Left forelimb (tissue), 1 donor: ENCODE measurements at regions not wholly inside any gene's neighbourhood (a gene's known extent, or its start where the extent isn't known, plus 50 kb on each side); places are given as distances from the start of the nearest gene placed in this dataset.

Experiments used
- DNase-seq: peaks from one replicate; pipeline ENCODE4 v3.0.0-alpha.2; 2018; ENCODE audit warnings: low spot score

DNA sequence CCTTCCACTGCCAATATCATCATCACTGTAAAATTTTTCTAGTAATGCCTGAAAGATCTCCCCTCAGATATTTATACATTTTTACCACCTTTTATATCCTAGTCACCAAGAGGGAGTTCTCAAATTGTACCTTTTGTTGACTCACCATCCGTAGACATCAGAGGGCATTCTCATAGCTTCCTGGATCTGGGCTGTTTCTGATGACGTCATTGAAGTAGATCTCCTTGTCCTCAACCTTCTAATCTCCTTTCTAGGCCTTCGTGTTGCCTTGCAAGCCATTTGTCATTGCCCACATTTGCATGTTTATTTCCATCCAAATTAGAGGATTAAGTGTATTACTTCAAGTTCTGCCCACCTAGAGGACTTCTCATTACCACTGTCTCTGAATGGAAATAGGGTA lies 193.4 kb upstream of the NRXN1 start:
- no peak for DNase-seq

DNA sequence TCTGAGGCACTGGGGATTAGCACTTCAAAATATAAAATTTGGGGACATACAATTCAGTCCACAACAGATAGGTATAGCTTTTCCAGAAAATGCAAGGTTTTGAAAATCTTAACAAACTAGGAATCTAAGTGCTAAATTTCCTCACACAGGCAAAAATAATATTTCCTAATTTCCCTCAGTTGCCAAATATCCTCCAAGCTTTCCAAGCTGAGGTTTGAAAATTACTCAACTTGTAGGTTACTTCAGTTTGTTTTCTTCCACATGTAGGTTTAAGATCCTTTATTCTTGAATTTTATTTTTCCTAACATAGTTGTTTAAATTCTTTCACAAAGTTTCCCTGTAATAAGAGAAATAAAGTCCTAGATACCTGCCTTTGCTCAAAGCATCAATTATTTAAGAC lies 192.9 kb upstream of the NRXN1 start:
- no peak for DNase-seq

DNA sequence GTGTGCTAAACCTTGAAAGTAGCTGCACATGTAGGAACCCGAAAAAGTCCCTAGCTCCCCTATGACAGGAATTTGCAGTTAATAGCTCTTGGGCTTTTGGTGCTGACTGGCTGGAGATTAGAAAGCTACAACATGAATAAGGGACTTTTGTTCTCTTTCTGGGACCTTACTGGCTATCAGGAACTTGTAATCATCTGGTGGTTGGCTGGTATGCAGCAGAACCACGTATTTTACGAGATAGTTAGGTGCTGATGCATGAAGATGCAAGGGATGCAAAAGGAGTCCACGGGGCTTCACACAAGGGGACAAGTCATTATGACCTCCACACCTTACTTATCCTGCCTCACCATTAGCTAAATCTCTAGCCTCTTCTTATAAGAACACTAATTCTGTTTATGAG lies 190.2 kb upstream of the NRXN1 start:
- no peak for DNase-seq

DNA sequence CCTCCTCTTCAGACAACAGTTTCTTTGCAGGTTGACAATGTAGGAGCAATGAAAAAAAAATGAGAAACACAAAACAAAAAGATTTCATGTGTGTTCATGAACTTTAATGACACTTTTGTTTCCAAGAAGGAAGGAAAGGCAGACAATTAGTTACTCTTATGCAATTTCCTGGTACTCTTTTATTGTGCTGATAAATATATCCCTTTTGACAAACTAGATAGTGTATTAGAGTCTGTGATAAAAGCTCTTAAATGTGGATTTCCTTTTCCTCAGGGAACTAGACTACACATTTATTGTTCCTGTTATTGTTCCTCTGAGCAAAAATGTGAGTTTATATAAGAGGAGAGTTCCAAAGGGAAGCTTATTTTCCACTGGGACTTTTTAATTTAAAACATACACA lies 188.7 kb upstream of the NRXN1 start:
- no peak for DNase-seq

DNA sequence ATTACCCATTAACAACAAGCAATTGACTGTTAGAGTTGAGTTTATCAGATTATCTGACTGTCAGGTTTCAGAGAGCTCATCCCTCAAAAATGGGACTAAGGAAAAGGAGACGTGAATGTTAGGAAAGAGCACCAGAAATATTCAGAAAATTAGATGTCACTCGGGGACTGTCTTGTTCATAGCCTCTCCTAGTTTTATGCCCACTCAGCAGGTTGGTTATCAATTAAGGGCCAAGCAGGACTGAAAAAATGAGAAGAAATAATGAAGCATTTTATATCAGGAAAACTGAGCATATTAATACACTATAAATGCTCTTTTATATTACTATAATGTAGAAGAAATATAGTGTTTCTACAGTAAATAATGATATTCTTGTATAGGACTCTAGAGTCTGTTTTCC lies 188.1 kb upstream of the NRXN1 start:
- DNase-seq = no peak

DNA sequence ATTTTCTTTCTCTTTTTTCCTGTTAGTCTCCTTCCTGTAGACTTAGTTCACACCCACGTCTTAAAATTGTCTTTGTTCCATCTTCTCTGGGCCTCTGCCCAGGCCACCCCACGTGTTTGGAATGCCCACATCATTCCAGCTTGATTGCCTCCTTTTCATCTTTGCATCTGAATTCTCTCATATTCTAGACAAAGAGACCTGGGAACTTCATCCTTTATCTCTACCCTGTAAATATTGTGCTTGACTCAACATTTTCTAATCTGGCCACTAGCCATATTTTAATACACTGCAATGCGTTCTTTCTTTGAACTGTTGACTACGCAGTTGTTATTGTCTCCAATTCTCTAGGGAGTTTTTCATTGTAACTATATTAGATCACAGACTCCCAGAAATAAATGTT lies 187.5 kb upstream of the NRXN1 start:
- no peak for DNase-seq

DNA sequence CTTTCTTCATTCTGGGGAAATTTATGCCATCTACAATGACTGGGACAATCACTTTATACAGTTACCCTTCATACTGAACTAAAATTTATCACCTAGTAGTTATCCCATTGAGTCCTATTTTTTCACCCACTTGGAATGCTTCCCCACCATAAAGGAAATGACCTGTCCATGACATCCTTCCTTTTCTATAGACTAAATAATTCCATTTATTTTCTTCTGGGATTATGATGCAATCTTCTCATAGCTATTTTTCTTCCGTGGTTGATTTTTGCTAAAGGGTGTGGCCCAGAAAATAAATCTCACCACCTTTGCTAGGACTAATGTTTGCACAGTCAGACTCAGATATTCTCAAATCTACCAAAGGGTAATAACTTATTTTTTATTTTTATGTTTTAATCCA lies 186.1 kb upstream of the NRXN1 start:
- no peak for DNase-seq

DNA sequence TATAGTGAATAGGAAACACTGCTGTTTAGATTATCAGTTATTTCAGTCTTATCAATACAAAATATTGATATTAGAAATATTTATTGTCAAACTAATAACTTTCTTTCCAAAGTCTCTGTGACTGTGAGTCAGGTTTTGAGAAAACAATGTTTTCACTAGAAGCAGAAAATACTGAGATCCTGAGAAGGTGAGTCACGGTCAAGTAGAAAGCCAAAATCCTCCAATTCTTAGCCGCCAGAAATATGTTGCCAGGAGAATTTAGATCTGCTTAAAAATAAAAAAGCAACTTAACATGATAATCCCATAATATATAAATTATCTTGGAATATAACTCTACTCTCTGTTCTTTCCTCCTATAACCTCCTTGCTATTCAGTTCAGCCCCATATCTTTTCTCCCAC lies 181.9 kb upstream of the NRXN1 start:
- DNase-seq = no peak

DNA sequence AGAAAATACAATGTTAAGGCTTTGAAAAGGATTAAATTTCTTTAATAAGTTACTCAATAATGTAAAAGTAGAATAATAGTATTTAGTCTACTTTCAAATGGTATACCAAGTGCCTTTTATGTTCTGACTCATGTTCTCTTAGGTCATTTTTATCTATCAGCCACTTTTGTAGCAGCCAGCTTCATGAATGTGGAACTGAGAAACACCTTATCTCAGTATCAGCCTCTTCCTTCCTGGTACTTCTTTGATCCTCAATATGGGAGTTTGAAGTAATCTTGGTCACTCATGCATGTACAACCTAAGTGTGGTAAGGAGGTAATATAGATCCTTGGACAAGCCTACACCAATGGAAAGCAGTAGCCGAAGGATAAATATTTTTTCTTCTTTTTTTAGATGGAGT lies 180.4 kb upstream of the NRXN1 start:
- no peak for DNase-seq

DNA sequence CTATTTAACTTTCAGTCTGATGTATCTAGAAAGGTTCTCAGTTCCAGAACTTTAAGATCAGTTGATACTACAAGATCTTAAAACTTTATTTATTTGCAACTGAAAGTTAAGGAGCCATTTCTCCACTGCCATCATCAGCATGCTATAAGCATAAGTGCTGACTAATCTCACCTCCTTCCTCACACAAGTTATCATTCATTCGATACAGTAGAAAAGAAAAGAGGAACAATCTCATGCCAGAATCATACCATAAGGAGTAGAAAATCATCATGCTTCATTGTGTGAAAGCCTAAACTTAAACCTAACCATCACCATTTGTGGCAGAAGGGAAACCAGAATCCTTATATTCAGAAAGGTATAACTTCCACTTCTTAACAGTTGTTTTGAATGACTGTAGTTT lies 176.6 kb upstream of the NRXN1 start:
- DNase-seq = no peak

DNA sequence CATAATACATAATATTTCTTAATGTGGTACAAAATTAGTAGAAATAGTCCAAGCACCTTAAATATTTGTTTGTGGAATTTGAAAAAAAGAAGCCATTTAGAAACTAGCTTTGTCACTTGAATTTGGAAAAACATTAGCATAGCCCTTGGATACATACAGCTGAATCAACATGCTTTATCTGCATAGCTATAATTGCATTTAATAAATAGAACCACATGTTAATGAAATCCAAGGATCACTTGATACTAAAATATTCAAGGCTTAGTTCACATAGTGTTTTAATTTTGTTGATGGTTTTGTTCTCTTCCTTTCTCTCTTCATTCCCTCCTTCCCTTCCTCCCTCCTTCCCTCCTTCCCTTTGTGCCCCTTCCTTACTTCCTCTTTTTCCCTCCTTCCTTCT lies 169.4 kb upstream of the NRXN1 start:
- no peak for DNase-seq

DNA sequence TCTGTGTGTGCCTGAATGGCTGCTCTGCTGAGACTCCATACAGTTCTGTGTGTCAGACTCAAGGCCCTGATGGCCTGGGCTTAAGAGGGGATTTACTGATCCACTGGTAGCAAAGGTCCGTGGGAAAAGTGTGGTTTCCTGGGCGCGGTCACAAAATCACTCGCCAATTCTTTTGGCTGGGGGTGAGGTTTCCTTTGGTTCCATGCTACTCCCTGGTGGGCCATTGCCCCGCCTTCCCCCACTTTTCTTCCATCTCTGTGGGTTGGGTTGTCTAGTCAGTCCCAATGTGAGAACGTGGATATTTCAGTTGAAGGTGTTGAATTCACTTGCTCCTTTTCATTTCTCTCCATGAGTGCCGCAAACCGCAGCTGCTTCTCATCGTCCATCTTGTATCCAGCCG lies 162.7 kb upstream of the NRXN1 start:
- no peak for DNase-seq

DNA sequence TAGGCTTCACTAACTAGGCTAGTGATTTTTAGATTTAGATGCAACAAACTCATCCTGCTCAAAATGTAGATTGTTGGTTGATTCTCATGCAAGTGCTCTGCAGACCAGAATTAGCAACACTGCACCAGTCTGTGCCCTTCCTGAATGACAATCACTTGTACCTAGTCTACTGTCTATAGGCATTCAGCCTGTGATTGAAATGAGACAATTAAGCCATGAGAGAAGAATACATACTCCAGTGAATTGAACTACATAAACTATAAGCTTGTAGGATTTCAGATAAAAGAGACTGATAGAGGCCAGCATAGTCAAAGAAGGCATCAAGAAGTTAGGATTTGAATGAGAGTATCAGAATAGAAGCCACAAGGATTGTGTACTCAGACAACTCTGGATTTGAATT lies 138.3 kb upstream of the NRXN1 start:
- DNase-seq = no peak

DNA sequence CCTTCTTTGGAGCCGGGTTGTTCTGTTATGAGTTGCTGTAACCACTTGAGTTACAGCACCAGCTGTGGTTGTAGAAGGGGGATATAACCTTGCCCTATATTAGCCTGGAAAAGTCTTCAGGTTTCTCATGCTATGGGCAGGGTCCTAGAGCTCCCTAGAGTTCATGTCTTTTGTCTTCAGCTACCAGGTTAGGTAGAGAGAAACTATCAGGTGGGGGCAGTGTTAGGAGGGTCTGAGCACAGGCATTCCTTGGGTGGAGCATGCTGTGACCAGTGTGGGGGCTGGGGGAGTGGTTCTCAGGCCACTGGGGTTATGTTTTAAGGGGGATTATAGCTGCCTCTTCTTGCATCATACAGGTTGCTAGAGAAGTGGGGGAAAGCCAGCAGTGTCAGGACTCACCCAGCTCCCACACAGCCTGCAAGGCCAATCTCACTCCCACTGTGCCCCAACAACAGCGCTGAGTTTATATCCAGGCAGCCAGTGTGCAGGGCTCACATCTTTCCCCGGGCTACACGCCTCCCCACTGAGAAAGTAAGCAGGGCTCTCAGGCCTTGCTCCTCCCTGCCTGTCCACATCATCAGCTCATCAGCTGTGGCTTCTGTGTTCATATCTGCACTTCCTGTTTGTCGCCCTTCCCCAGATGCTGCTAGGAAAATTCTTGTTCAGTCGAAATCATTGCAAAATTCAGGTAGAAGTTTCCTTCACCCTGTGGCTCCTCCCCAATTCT lies 133.8 kb upstream of the NRXN1 start:
- no peak for DNase-seq

DNA sequence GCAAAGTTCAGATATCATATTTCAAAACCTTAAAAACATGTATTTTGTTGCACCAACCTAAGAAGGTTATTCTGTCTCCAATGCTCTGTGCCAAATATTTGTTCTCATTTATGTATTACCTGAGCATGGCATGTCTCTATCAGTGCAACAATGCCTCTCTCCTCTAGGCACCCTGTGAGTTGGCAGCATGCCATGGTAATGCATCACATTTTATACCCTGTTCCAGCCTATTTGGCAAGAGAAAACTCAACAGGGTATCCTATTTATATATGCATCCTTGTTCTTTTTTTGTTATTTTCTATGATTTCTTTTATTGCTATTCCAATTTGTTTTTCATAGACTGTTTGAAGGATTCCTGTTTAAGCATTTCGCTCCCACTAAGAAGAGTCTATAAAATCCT lies 126.3 kb upstream of the NRXN1 start:
- no peak for DNase-seq

DNA sequence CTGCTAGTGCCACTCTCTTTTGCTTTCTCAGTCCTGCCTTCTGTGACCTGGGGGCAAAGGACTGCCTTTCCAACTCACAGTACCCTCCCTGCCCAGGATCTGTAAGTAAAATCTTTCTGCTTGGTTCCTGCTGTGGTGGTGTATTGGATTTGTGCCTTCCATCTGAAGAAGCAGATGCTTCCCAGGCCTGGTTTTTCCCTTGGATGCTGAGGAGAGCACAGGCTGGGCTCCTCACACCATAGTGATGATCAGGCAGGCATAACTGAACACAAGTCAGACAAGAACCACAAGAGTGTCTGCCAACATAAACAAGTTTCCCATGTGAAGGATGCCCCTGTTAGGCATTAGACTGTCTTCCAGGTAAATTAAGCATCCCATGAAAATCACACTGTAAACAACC lies 121.3 kb upstream of the NRXN1 start:
- no peak for DNase-seq

DNA sequence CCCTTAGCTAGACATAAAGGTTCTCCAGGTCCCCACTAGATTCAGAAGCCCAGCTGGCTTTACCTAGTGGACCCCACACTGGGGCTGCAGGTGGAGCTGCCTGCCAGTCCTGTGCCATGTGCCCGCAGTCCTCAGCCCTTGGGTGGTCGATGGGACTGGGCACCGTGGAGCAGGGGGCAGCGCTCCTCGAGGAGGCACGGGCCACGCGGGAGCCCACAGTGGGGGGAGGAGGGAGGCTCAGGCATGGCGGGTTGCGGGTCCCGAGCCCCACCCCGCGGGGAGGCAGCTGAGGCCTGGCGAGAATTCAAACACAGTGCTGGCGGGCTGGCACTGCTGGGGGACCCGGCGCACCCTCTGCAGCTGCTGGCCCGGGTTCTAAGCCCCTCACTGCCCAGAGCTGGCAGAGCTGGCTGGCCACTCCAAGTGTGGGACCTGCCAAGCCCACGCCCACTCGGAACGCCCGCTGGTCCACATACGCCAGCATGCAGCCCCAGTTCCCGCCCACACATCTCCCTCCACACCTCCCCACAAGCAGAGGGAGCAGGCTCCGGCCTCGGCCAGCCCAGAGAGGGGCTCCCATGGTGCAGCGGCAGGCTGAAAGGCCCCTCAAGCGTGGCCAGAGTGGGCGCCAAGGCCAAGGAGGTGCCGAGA lies 119.7 kb upstream of the NRXN1 start:
- no peak for DNase-seq

DNA sequence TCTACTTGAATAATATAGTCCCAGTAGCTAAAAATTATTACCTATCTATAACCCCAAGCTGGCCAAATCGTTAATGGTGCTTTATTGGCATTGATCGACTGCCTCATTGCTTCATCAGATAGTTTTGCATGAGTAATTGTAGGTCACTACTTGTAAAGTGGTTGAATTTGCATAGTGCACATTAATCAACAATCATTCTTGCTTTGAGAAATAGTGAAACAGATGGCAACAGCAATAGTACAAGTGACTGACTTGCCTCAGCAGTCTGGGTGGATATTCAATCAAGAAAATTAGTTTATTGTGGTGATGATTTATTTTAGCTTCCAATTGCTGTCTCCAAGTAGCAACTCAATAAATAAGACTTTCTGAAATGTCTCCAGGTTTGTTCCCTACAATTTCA lies 117.8 kb upstream of the NRXN1 start:
- DNase-seq = no peak

DNA sequence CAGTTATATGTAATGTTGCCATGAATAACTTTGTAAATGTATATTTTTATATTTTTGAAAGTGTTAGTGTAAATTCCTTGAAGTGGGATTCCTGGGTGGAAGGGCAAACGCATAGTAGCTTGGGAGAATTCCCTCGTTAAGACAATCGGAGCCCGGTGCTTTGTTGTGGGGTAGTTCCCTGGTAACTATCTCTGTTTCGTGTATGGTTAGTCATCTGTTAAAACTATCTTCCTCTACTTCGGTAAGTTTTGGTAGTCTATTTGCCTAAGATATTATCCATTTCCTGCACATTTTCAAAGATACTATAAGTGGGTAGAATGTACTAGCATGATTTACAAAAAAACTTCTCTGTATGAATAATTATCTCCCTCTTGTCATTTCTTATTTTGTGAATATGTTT lies 113.8 kb upstream of the NRXN1 start:
- no peak for DNase-seq

DNA sequence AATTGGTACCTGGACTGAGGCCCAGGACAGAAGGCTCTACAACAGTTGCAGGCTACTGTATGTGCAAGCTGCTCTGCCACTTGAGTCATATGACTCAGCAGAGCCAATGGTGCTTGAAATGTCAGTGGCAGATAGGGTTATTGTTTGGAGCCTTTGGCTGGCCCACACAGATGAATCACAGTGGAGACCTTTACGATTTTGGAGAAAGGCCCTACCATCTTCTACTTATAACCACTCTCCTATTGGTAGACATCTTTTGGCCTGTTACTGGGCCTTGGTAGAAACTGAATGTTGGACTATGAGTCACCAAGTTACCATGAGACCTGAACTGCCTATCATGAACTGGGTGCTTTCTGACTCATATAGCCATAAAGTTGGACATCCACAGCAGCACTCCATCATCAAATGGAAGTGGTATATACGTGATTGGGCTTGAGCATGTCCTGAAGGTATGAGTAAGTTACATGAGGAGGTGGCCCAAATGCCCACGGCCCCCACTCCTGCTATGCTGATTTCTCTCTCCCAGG lies 88.9 kb upstream of the NRXN1 start:
- DNase-seq = no peak

DNA sequence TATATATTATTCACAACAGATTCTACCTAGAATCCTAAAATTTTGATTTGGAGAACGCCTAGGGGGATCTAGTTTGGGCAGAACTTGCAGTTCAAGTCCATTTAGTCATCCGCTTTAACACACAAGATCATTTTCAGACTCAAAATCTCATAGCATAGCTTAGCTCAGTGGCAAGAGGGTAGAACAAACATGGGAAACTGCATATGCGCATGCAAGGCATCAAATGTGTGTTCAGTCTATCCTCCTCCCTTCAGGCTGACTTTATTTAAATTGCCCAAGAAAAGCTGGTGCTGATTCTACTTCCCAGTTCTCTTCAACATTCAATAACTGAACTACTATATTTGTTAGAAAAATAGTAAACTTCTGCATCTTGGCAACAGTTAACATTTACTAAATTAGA lies 79.6 kb upstream of the NRXN1 start:
- no peak for DNase-seq

DNA sequence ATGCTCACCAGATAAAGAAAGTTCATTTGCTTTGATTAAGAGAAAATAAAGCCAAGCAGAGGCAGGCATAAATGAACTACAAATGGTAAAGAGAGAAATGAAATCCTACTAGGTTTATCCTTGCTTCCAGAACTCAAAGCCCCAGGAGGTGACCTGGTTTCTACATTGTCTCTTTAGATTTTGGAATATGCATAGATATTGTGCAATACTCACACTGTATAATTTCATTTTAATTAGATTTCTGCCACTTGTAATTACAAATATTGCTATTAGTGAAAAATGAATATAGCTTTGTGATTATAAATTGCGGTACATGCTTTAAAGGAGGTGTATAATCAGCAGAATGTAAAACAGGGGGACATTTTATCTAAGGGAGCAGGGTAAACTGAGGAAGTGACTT lies 76.9 kb upstream of the NRXN1 start:
- DNase-seq = no peak

DNA sequence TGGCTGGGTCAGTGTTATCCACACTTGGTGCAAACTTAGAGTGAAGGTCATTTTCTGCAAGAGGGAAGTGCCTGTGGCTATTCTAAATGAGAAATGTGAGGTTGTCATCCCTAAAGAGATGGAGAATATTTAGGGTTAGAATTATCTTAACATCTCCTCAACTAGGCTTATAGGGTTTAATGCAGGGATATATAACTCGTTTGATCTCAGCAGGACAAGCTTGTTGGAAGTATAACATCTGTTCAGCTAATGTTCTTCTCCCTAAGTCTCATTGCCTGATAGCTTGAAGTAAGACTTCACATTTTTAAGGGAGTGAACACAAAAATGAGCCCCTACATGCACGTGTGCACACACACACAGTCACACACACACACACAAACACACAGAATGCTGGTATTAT lies 75.9 kb upstream of the NRXN1 start:
- no peak for DNase-seq

DNA sequence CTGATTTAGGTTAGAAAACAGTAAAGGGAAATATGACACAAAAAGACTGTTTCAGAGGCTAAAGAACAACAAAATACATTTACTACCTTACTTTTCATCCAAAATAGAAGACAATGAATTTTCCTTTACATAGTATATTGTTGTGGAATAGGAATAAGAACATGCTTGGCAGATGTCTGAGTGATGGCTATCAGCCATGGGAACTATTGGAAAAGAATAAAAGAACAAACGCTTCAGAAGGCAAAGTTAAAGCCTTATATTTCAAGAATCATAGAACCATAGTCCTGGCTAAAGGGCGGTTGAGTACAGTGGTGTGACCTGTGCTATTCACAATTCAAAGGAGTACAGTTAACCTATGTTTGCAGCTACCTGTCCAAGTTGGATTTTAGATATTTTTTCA lies 73.9 kb upstream of the NRXN1 start:
- no peak for DNase-seq
